ENCODE measurements at regions not wholly inside any gene's neighbourhood (a gene's known extent, or its start where the extent isn't known, plus 50 kb on each side); places are given as distances from the start of the nearest gene placed in this dataset.

- TF ChIP-seq CTCF (IDR thresholded peaks at IDR 0.05; ENCODE audit: low read depth, low read length) (no peak), MAX (IDR thresholded peaks at IDR 0.05; ENCODE audit: low read depth, low read length) (no peak), POLR2A (IDR thresholded peaks at IDR 0.05; ENCODE audit: extremely low read depth, insufficient read length) (no peak)
Observed at GRCh38 chr2:187854801-187855200, 300.6 kb upstream of the TFPI start.

Data from NB4 (cell line).